Stimulated activated CD4-positive, alpha-beta T cell treated with anti-CD3 and anti-CD28 coated beads, Interleukin-4, amount 100 ng/mL, for 24 hours (primary cell): ENCODE measurements at regions not wholly inside any gene's neighbourhood (a gene's known extent, or its start where the extent isn't known, plus 50 kb on each side); places are given as distances from the start of the nearest gene placed in this dataset.

Source experiments
- DNase-seq: peaks from one replicate; pipeline ENCODE4 v3.0.0-alpha.2; 2020

DNA sequence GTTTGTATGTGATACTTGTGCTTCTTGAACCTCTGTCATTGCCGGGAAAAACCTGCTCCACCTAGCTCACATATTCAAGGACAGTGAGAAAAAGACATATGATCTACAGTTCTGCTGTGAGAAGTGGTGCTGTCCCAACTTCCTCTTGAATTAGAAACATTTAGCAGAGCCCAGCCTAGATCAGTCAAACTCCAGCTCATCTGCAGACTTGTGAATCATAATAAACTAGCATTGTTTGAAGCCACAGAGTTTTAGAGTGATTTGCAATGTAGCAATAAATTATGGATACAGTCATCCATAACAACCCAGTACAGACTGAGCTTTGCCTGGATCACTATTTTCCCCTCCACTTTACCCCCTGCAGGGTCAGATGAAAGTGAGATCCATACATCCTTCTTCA, 497.8 kb downstream of the PLA2G4A start:
- no peak for DNase-seq

DNA sequence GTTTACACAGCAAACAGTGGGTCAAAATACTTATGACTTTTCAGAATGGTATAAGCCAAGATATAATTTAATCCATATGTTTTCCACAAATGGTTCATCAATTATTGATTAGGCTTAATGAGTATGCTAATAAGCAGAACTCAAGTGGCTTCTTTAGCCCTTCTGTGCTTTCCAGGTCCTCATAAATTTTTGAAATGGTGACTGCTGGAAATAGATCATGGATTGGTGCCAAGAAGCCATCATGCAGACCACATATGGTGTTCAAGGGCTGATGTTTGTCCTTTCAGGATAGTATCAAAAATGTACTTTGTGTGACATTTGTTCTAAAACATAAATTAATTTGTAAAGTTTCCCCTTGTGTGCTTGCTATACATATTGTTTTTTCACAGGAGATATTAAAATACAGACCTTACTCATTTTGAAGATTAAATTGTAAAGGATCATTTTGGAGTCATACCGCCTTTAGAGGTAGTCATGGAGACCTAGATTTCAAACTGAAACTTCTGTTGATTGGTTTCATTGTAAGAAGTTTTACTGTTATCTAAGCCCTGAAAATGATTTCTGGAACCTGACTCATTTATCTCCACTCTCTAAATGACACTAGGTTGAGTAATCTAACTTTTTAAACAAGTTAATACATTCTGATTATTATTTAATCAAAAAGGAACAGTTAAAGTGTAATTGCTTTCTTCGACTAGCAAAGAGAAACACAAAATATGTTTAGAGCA, 507.9 kb downstream of the PLA2G4A start:
- DNase-seq, result no peak

DNA sequence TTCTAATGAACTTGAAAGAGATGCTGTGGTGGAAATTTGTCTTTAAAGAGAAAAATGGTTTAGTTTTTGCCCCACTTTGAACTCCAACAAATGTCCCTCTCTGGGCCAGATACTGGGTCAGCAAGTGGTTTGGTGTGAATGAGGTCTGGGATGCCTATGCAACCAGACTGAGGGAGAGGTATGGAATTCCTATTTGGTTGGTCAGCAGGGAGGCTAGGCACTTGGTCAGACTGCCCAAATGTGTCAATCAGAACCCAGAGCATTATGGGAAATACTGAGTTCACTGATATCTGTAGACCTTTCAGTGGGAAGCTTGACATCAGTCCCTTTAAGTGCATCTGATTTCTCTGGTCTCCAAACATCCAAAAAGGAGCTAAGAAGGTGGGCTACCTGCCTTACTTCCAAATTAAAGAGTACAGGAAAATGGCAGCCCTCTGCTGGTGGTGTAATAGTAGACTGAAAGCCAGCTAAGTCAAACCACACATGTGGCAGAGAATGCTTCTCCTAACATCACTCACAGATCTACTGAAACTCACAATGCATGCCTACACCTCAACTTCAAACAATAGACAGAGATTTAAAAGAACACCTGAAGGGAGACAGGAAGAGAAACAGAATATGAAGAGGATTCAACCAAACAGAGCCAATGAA, 510.1 kb downstream of the PLA2G4A start:
- no peak for DNase-seq

DNA sequence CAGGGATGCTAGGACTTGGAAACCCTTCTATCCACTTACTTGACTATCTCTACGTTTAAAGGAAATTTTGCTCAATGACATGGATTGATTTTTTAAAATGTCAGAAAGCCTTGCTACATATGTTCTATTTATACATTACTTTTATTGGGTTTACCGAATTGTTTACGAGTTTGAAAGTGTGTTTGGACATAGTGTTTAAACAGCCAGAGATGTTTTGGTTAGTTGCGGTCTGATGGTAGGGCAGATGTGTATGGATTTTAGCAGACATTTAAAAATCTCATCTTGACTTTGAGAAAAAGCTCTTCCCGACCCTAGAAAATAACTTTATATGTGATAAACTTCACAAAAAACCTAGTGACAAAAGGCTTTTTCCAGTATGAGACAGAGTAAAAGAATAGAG, 513.7 kb downstream of the PLA2G4A start:
- no peak for DNase-seq

DNA sequence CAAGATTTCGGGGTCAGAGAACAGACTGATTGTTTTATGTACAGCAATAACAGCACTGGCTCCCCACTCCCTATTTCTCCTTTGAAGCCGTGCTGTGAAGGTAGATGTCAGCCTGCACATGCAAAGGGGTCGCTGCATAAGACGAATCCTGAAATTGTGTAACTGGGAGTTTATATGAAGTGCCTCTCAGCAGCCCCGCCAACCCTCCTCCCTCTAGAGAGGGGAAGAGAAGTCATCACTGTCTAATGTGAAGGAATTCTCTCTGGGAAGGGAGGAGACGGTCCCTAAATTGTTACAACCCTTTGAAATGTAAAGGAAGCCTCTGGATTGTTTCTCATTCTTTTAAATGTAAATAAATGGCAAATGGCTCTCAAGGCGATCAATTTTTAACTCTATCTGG, 545.3 kb downstream of the PLA2G4A start:
- no peak for DNase-seq

DNA sequence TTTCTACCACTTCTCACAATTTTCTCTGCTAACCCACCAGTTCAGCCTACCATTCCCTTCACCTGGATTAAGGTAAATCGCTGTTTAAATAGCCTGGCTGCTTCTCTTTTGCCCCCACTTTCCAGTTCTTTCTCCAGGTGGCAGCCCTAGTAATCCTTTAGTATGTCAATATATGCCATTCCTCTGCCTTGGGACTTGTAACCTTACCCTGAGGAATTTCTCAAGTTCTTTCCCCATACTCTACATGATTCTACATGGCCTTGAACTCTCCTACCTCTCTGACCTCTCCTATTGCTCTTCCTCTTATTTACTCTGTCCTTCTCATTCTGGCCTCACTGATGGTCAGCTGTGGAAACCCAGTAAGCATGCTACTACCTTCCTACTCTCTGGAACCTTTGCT, 546.0 kb downstream of the PLA2G4A start:
- DNase-seq, result no peak

DNA sequence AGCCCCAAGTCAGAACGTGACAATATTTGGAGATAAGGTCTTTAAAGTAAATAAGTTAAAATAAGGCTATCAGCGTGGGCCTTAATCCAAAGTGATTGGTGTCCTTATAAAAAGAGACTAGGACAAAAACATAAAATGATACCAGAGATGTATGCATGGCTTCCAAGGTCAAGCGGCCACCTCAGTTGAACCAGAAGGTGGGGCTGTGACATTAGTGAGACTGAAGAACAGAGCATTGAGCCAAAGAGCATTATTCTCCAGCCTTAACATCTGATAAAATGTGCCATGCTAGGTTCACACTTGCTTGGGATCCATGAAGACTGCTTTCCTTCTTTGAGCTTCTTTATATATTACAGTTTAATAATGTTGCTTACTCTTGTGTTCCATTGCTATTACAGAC, 554.6 kb downstream of the PLA2G4A start:
- DNase-seq, result no peak

DNA sequence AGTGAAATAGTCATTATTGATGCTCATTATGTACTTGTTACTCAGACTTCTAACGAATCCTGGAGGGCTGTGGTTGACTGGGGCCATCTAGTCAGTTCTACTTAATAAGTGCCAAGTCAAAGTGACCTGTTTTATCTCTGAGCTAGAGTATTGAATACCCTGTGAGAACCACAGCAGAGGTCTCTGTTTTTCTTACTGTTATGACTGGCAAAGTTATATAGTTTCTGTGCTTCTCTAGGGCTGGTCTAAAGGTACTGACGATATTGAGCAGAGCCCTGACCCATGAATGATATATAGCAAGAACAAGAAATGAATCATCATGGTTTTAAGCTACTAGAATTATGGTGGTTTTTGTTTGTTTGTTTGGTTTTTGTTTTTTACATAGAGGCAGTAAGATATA, 555.8 kb downstream of the PLA2G4A start:
- DNase-seq, result no peak

DNA sequence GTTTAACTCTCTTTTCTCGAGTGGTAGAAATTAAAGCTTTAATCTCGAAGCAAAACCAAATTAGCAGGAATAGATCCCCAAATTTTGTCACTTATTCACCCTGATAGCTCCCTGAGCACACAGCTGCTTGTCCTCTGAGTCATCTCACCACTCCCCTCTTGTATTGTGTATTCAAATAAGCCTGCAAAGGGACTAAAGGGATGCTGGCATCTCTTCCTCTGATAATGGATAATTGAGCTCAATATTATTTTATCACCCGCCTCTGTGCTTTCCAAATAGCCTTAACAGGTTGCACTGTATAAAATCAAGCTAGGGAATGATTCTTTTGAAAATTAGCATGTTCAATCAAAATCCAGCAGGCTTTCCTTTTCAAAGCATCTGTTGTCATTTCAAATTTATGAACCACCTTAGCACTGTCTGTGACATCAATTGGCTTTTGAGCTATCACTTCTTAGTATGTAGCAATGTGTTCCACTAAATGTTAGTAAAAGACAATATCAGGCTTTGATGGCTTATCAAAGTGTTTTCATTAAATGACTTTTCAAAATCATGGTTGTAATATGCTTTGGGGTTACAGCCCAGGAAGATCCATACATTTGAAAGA, 561.6 kb downstream of the PLA2G4A start:
- no peak for DNase-seq

DNA sequence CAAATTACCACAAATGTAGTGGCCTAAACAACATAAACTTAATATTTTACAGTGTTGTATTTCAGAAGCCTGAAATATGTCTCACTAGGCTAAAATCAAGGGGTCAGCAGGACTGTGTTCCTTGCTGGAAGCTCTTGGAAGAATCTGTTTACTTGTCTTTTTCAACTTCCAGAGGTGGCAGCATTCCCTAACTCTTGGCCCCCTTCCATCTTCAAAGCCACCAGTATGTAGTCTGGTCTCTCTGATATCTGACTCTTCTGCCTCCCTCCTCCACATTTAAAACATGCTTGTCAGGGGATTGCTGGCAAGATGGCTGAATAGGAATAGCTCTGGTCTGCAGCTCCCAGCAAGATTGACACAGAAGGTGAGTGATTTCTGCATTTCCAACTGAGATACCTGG, 567.5 kb downstream of the PLA2G4A start:
- DNase-seq, result no peak

DNA sequence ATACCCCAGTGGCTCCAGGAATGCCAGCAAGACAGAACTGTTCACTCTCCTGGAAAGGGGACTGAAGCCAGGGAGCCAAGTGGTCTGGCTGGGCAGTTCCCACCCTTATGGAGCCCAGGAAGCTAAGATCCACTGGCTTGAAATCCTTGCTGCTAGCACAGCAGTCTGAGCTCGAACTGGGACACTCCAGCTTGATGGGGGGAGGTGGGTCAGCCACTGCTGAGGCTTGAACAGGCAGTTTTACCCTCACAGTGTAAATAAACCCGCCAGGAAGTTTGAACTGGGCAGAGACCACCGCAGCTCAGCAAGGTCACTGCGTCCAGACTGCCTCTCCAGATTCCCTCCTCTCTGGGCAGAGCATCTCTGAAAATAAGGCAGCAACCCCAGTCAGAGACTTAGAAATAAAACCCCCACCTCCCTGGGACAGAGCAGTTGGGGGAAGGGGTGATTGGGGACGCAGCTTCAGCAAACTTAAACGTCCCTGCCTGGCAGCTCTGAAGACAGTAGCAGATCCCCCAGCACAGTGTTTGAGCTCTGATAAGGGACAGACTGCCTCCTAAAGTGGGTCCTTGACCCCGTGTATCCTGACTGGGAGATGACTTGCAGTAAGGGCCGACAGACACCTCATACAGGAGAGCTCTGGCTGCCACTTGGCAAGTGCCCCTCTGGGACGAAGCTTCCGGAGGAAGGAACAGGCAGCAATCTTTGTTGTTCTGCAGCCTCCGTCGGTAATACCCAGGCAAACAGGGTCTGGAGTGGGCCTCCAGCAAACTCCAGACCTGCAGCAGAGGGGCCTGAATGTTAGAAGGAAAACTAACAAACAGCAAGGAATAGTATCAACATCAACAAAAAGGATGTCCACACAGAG, 568.4 kb downstream of the PLA2G4A start:
- no peak for DNase-seq

DNA sequence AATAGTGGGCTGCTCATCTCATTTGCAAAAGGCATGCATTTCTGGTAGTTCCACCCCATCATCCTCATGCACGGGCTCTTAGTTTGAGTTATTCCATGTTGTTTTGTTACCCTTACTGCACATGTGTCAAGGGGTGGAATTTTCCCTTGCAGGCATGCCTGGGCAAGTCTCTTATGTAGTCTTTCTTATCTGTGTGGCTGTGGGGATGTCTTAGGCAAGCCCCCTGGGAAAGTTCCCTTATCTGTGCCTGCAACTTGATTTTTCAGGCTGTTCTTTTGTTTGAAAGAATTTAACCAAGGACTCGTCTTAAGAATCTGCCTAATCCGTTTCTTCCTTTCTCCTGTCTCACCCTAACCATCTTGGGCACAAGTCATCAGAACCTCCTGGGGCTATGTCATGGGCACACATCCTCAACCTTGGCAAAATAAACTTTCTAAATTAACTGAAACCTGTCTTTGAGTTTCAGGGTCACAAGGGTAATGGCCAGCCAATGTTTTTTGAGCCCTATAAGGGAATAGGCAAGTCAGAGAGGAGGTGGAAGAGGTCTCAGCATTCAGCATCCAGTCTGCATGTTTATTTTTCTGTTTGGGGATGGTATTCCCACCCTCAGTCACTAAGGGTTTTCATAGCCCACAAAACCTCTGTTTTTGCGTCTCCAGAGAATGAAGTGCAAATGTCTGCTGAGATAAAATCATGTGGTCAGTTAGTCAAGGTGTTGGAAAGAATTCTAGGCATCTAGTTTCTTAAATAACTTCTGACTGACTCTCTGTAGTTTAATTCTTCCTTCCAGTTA, 579.7 kb downstream of the PLA2G4A start:
- no peak for DNase-seq

DNA sequence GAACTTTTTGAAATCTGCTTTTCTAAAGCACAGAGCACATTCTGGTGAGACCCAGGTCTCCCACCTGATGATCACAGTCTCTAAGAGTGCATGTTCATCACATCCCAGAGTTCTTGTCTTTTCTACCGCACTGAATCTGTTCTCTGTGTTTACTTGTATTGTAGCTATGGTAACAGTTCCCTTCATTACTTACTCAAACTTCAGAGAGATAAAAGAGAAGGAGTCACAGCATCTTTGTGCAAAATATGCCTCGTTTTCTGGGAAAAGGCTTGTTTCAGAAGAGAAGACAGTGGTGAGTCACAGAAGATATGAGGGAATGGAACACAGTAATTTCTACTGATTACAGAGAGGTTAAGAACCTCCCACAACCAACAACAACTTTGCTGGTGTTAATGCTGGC, 580.6 kb downstream of the PLA2G4A start:
- no peak for DNase-seq

DNA sequence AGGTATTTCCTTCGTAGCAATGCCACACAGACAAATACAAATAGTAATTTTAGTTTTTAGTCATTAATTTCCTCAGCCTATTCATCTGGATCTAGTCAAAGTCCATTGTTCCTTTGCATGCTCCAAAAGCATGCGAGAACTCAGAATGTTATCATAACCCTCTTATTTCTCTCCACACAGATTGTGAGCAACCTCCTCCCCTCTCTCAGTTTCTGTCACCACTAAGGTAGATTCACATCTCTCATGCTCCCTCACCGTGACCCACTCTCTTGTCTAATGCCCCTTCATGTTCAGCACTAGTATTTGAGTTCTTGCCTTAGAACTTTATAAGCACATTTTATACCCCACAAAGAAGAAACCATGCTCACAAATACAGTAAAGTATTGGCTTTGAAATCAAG, 582.4 kb downstream of the PLA2G4A start:
- DNase-seq, result no peak

DNA sequence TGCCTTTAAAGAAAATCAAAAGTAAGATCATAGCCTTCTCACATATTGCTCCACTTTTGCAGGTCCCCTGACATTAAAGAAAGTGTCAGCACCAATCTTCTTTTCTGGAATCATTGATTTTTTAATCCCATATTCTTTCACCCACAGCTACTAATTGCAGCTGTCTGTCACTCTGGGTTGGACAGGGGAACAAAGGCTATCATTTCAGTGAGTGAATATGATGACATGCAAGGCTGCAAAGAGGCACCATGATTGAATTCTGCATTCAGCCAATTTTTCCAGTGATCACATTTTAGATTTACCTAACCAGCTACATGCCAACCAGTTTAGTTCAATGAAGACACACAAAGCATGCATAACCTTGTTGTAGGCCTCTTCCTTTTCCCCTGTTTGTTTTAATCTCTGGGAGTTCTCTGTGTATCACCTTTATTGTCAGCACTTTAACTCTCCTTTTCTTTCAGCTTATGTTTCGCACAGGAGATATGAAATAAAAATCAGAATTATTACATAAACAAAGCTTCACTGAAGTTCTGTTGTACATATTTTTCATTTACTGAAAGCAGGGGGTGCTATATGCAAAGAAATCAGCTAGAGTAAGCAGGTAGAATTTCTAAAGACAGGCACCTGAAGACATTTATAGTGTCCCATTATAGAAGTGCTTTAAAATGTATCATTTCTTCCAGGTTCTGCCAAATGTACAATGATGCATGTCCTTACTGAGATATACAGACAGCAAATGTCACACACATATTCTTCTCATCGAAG, 584.8 kb downstream of the PLA2G4A start:
- DNase-seq, result no peak

DNA sequence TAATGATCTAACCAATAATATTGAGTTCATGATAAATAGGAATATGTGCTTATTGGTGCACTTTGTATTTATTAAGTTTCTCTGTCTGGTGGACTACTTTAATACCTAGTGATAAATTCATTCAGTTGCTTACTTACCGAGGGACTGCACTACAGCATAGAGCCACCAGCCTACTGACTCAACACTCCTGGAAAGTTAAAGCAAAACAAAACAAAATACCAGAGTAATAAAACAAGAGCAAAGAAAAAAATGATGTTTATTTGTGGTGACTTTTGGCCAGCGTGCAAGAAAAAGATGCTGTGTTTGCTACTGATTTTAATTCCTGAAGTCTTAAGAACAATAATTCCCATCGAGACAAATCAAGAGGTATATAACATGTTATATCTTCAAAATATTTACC, 586.3 kb downstream of the PLA2G4A start:
- DNase-seq, result no peak

DNA sequence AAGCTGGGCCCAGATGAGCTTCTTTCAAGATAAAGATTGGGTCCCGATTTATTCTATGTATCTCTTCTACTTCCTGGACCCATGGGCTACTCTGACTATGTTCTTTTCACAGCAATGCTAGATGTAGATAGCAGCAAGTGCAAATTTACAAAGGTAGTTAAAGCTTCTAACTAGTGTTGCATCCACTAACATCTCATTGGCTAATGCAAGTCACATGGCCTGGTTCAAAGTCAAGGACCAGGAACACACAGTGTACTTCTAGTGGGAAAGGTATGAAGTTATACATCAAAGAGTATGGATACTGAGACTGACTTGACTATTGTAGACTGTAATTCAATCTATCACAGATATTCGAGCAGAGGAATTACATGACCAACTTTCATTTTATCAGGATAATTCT, 588.8 kb downstream of the PLA2G4A start:
- DNase-seq, result no peak

DNA sequence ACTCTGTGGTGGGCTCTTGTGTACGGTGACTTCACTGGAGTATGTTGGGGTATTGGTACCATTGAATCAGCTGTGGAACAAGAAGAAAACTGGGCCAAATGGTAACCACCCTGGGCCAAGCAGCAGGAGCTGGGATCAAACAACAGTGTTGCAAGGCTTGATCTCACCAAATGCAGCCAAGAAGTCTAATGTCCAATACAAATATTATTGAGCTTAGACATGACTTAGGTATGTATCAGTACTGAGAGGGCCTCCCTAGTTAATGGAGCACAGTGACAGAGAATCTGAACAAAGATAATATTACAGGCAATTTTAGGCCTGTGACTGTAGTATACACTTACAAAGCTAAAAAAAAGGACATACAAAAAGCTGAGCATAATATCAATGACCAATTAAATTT, 604.8 kb downstream of the PLA2G4A start:
- no peak for DNase-seq

DNA sequence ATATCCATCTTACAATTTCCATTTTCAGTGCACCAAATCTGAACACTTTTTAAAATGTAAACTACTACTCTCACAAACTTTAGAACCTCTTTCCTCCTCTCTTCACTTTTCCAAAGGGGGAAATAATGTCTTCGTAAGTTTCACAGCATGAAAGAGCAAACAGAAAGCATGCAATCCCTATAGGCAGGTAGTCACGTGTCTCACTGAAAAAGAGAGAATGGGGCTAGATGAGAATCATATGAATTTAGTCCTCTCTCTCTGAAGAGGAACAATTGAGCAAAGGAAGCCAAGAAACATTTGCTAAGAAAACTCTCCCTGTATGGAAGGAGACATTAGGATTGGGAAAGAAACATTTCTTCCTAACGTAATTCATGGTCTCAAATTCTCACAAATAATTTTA, 613.9 kb downstream of the PLA2G4A start:
- DNase-seq, result no peak

DNA sequence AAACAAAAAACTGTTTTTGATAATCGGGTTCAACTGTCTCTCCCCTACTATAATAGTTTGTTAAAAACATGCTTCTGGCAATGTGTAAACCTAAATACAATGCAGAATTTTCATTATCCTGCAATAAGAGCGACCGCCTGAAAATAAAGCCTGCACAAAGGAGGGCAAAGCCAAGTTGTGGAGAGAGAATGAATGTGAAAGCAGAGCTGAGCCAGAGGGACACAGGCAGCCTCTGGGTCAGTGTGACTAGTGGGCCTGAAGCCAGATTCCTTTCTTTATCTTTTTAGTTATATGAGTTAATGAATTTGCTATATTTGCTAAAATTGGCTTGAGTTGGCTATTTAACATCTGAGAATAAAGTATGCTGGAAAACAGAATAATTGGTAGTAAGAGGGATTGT, 615.2 kb downstream of the PLA2G4A start:
- no peak for DNase-seq

DNA sequence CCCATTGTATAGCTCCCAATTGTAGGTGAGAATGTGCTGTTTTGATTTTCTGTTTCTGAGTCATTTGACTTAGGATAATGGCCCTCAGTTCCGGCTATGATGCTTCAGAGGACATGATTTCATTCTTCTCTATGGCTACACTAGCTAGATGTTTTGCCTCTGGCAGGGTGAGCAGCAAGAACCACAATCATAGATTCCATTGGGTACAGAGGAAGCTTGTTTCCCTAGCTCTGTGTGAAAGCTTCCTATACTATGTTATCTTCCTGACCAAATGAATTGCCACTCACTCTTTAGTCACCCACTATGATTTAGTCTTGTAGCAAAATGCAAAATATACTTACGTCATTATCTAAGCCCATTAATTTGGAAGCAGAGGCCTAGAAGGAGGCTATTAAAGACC, 616.3 kb downstream of the PLA2G4A start:
- no peak for DNase-seq

DNA sequence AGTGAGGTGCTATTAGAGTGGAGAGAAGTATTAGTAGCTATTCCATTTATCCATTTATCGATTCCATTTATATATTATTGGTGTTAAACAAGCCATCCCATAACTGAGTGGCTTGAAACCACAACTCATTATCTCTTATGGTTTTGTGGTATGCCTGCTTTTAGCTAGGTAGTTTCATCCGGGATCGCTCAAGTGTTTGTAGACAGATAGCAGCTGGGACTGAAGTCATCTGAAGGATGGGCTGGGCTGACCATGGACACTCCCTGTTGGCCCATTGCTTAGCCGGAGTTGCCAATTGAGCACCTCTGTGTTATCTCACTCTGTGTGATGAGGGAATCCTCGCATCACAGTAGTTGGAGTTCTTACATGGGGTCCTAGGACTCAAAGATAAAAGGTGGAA, 622.5 kb downstream of the PLA2G4A start:
- no peak for DNase-seq
